Epidermal melanocyte (primary cell): ENCODE measurements at regions not wholly inside any gene's neighbourhood (a gene's known extent, or its start where the extent isn't known, plus 50 kb on each side); places are given as distances from the start of the nearest gene placed in this dataset.

Experiments used
- DNase-seq: peaks from one replicate; pipeline ENCODE4 v3.0.0; 2011; ENCODE audit warnings: low spot score; ENCODE audit not compliant: insufficient read length

GRCh38 chr11:26228778-26229177 lies 103.2 kb upstream of the ANO3 start:
- DNase-seq: no peak

- no peak for DNase-seq
Measured at GRCh38 chr11:26229257-26229656, 102.7 kb upstream of the ANO3 start.

- no peak for DNase-seq
Measured at GRCh38 chr11:26229981-26230380, 101.9 kb upstream of the ANO3 start.

GRCh38 chr11:26231252-26231661 lies 100.7 kb upstream of the ANO3 start:
- DNase-seq: no peak

- DNase-seq: no peak
Measured at GRCh38 chr11:26234451-26234850, 97.5 kb upstream of the ANO3 start.

GRCh38 chr11:26243426-26243825 lies 88.5 kb upstream of the ANO3 start:
- DNase-seq: no peak

- DNase-seq: no peak
Measured at GRCh38 chr11:26244207-26244606, 87.7 kb upstream of the ANO3 start.

- DNase-seq: no peak
Measured at GRCh38 chr11:26245046-26245445, 86.9 kb upstream of the ANO3 start.

- no peak for DNase-seq
Measured at GRCh38 chr11:26247340-26247739, 84.6 kb upstream of the ANO3 start.

- no peak for DNase-seq
Measured at GRCh38 chr11:26248661-26249060, 83.3 kb upstream of the ANO3 start.

- DNase-seq: no peak
Measured at GRCh38 chr11:26254378-26254777, 77.6 kb upstream of the ANO3 start.

GRCh38 chr11:26263769-26264168 lies 68.2 kb upstream of the ANO3 start:
- no peak for DNase-seq

- DNase-seq: no peak
Measured at GRCh38 chr11:26264266-26264665, 67.7 kb upstream of the ANO3 start.

- no peak for DNase-seq
Measured at GRCh38 chr11:26268980-26269660, 62.8 kb upstream of the ANO3 start.

GRCh38 chr11:26271666-26272065 lies 60.3 kb upstream of the ANO3 start:
- no peak for DNase-seq

GRCh38 chr11:26276798-26277424 lies 55.0 kb upstream of the ANO3 start:
- no peak for DNase-seq

GRCh38 chr11:26278354-26278753 lies 53.6 kb upstream of the ANO3 start:
- DNase-seq: no peak
